ENCODE measurements at regions not wholly inside any gene's neighbourhood (a gene's known extent, or its start where the extent isn't known, plus 50 kb on each side); places are given as distances from the start of the nearest gene placed in this dataset.

- DNase-seq (ENCODE audit: low spot score) = no peak
- no peak overlapping the region for H3K27ac ChIP-seq
- no peak for TF ChIP-seq CTCF (conservative IDR thresholded peaks at IDR 0.05; ENCODE audit: low read depth)
- ChIA-PET POLR2A (ENCODE audit: low non-redundant PET) (no interaction called here), CTCF (no interaction called here)
These were observed 287.9 kb upstream of the NBEA start for GRCh38 chr13:34654203-34654602.

- no peak for DNase-seq (ENCODE audit: low spot score)
- CTCF ChIA-PET = no interaction called here
- POLR2A ChIA-PET (ENCODE audit: low non-redundant PET) = no interaction called here
- H3K27ac ChIP-seq = no peak overlapping the region
- TF ChIP-seq CTCF (conservative IDR thresholded peaks at IDR 0.05; ENCODE audit: low read depth) = no peak
These were observed 287.4 kb upstream of the NBEA start for GRCh38 chr13:34654647-34655046.

GRCh38 chr13:34655554-34655953, 286.5 kb upstream of the NBEA start:
- POLR2A ChIA-PET (ENCODE audit: low non-redundant PET) = no interaction called here
- H3K27ac ChIP-seq = no peak overlapping the region
- CTCF ChIA-PET = no interaction called here
- DNase-seq (ENCODE audit: low spot score) = no peak
- no peak for TF ChIP-seq CTCF (conservative IDR thresholded peaks at IDR 0.05; ENCODE audit: low read depth)

- POLR2A ChIA-PET (ENCODE audit: low non-redundant PET) = no interaction called here
- TF ChIP-seq CTCF (conservative IDR thresholded peaks at IDR 0.05; ENCODE audit: low read depth) = no peak
- CTCF ChIA-PET = no interaction called here
- H3K27ac ChIP-seq = no peak overlapping the region
- DNase-seq (ENCODE audit: low spot score) = peak; percentile 32
These were observed 284.4 kb upstream of the NBEA start for GRCh38 chr13:34657716-34658115.

- no peak overlapping the region for H3K27ac ChIP-seq
- no peak for DNase-seq (ENCODE audit: low spot score)
- ChIA-PET POLR2A (ENCODE audit: low non-redundant PET) (no interaction called here), CTCF (no interaction called here)
- no peak for TF ChIP-seq CTCF (conservative IDR thresholded peaks at IDR 0.05; ENCODE audit: low read depth)
These were observed 274.5 kb upstream of the NBEA start for GRCh38 chr13:34667286-34668218.

GRCh38 chr13:34671137-34671536, 270.9 kb upstream of the NBEA start:
- CTCF ChIA-PET = no interaction called here
- no peak overlapping the region for H3K27ac ChIP-seq
- POLR2A ChIA-PET (ENCODE audit: low non-redundant PET) = no interaction called here
- TF ChIP-seq CTCF (conservative IDR thresholded peaks at IDR 0.05; ENCODE audit: low read depth) = no peak
- DNase-seq (ENCODE audit: low spot score) = no peak

Data from RWPE1 (cell line).